ENCODE measurements at regions not wholly inside any gene's neighbourhood (a gene's known extent, or its start where the extent isn't known, plus 50 kb on each side); places are given as distances from the start of the nearest gene placed in this dataset.

DNA sequence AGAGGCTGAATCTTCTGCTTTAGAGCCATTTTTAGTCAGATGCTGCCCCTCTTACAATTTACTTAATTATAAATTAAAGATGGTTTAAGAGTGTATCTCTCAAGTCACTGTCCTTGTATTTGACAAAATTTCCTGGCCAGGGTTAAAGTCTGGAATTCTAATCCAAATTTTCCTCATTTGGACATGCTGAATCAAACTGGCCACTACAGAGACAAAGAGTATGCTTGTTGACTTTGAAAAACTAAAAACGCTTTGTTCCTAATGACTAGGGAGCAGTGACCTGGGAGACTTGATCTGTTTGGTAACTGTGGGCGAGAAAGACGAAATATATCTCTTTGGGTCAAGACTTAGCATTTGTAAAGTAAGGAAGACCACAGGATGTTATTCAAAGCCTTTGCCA lies 303.2 kb downstream of the ZSWIM6 start:
- TF ChIP-seq EZH2 (IDR thresholded peaks at IDR 0.05; ENCODE audit: low read depth), result no peak
- TF ChIP-seq, protein P1, sequence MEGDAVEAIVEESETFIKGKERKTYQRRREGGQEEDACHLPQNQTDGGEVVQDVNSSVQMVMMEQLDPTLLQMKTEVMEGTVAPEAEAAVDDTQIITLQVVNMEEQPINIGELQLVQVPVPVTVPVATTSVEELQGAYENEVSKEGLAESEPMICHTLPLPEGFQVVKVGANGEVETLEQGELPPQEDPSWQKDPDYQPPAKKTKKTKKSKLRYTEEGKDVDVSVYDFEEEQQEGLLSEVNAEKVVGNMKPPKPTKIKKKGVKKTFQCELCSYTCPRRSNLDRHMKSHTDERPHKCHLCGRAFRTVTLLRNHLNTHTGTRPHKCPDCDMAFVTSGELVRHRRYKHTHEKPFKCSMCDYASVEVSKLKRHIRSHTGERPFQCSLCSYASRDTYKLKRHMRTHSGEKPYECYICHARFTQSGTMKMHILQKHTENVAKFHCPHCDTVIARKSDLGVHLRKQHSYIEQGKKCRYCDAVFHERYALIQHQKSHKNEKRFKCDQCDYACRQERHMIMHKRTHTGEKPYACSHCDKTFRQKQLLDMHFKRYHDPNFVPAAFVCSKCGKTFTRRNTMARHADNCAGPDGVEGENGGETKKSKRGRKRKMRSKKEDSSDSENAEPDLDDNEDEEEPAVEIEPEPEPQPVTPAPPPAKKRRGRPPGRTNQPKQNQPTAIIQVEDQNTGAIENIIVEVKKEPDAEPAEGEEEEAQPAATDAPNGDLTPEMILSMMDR (conservative IDR thresholded peaks at IDR 0.05), result no peak
- no TSS peak for BruUV-seq (replicated peaks)
- intact Hi-C loops (cut with micrococcal nuclease; ENCODE audit: unreplicated experiment), result no loop called here

DNA sequence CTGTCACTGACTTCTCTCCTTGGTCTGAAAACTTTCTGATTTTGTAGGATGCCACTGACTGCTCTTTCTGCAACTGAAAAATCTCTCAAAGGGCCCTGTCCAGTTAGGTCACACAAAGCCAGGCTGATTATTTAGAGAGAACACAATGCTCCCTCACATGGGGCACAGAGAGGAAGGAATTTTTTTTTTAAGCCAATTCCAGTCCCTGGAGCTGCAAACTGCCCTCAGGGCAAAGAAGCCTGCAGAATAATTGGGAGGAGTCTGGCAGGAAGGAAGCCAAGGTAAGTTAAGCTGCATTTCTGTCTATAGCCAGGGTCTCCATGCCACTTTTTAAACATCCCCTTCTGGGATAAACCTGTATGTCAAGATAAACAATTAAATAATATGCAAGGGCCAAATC lies 305.5 kb downstream of the ZSWIM6 start:
- DNase-seq, result peak in 1 of 2 experiments; percentile 55
- Histone ChIP-seq H3K27me3 (ENCODE audit: insufficient read depth, low read depth) (peaks cover 28% of the 10 kb centered on the region), H3K9me3 (ENCODE audit: insufficient read depth, low read depth) (no peaks in the 10 kb centered on the region), H2AFZ (no peak overlapping the region), H3K4me3 (no peak overlapping the region), H3K4me1 (replicated peaks; ENCODE audit: insufficient read depth) (no peaks in the 10 kb centered on the region), H3K36me3 (ENCODE audit: low read depth) (no peaks in the 10 kb centered on the region), H3K27ac (no peak overlapping the region), H3K4me2 (no peak overlapping the region), H3K79me2 (ENCODE audit: low read depth) (no peaks in the 10 kb centered on the region), H3F3A (ENCODE audit: insufficient read depth, low read depth) (no peaks in the 10 kb centered on the region), H4K20me1 (ENCODE audit: insufficient read depth) (no peaks in the 10 kb centered on the region), H3K9me2 (ENCODE audit: insufficient read depth) (no peaks in the 10 kb centered on the region)
- POLR2A ChIA-PET (ENCODE audit: unreplicated experiment), result no interaction called here
- CTCF ChIA-PET, result no interaction called here
- BruUV-seq (replicated peaks), result no TSS peak
- no peak for TF ChIP-seq EZH2 (IDR thresholded peaks at IDR 0.05; ENCODE audit: low read depth)
- TF ChIP-seq, protein P1 (conservative IDR thresholded peaks at IDR 0.05), result no peak
- intact Hi-C loops (cut with micrococcal nuclease; ENCODE audit: unreplicated experiment), result no loop called here

More for the DNA sequence above, 303.2 kb downstream of the ZSWIM6 start:
- H3K4me2 ChIP-seq, result no peak overlapping the region
- H3F3A ChIP-seq (ENCODE audit: insufficient read depth, low read depth), result no peaks in the 10 kb centered on the region
- no peak overlapping the region for H3K27ac ChIP-seq
- CTCF ChIA-PET, result no interaction called here
- H3K4me1 ChIP-seq (replicated peaks; ENCODE audit: insufficient read depth), result no peaks in the 10 kb centered on the region
- no peaks in the 10 kb centered on the region for H3K9me3 ChIP-seq (ENCODE audit: insufficient read depth, low read depth)
- DNase-seq, result no peak
- POLR2A ChIA-PET (ENCODE audit: unreplicated experiment), result no interaction called here
- H4K20me1 ChIP-seq (ENCODE audit: insufficient read depth), result no peaks in the 10 kb centered on the region
- H3K9me2 ChIP-seq (ENCODE audit: insufficient read depth), result no peaks in the 10 kb centered on the region
- H3K79me2 ChIP-seq (ENCODE audit: low read depth), result no peaks in the 10 kb centered on the region
- peaks cover 13% of the 10 kb centered on the region for H3K27me3 ChIP-seq (ENCODE audit: insufficient read depth, low read depth)
- no peaks in the 10 kb centered on the region for H3K36me3 ChIP-seq (ENCODE audit: low read depth)
- H2AFZ ChIP-seq, result no peak overlapping the region
- no peak overlapping the region for H3K4me3 ChIP-seq

DNA sequence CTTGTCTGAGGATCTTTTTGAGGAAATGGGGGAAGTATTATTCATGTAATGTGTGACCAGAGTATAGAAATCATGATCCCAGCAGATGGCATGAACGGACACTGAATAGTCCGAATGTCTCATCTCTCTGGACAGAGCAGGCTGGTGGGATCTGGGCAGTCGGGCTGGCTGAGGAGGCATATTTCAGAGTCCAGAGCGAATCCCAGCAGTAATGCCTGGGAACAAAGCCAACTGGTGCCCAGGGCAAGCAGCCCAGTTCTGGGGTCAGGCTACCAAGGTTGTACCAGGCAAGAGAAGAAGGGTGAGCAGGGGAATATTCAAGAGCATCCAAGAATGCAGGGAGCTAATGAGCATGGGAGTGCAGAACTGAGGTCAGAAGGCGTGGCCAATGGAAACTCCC lies 306.4 kb downstream of the ZSWIM6 start:
- CTCF ChIA-PET, result no interaction called here
- H2AFZ ChIP-seq, result no peak overlapping the region
- intact Hi-C loops (cut with micrococcal nuclease; ENCODE audit: unreplicated experiment), result no loop called here
- no peaks in the 10 kb centered on the region for H3K9me2 ChIP-seq (ENCODE audit: insufficient read depth)
- H3K9me3 ChIP-seq (ENCODE audit: insufficient read depth, low read depth), result no peaks in the 10 kb centered on the region
- no peak for DNase-seq
- no peak overlapping the region for H3K4me2 ChIP-seq
- no peaks in the 10 kb centered on the region for H3K79me2 ChIP-seq (ENCODE audit: low read depth)
- BruUV-seq (replicated peaks), result no TSS peak
- no peak overlapping the region for H3K4me3 ChIP-seq
- no peaks in the 10 kb centered on the region for H3K36me3 ChIP-seq (ENCODE audit: low read depth)
- no peak overlapping the region for H3K27ac ChIP-seq
- H3K4me1 ChIP-seq (replicated peaks; ENCODE audit: insufficient read depth), result no peaks in the 10 kb centered on the region
- peaks cover 35% of the 10 kb centered on the region for H3K27me3 ChIP-seq (ENCODE audit: insufficient read depth, low read depth)
- POLR2A ChIA-PET (ENCODE audit: unreplicated experiment), result interaction anchor here (0.6 kb wide), 1 partner anchor 337 kb away, joined by 3 read pairs; no protein-coding TSS in a partner anchor
- H3F3A ChIP-seq (ENCODE audit: insufficient read depth, low read depth), result no peaks in the 10 kb centered on the region
- TF ChIP-seq, protein P1 (conservative IDR thresholded peaks at IDR 0.05), result no peak
- TF ChIP-seq EZH2 (IDR thresholded peaks at IDR 0.05; ENCODE audit: low read depth), result no peak
- no peaks in the 10 kb centered on the region for H4K20me1 ChIP-seq (ENCODE audit: insufficient read depth)
